GM06990 (cell line): ENCODE measurements at regions not wholly inside any gene's neighbourhood (a gene's known extent, or its start where the extent isn't known, plus 50 kb on each side); places are given as distances from the start of the nearest gene placed in this dataset.

Experiments used
- DNase-seq: peaks from one replicate; pipeline ENCODE4 v3.0.0-alpha.2; 2011; ENCODE audit not compliant: insufficient read length; ENCODE audit errors: extremely low read depth
- H3K27me3 ChIP-seq: replicated peaks from 2 replicates; pipeline ENCODE4 v1.6.0; 2011; ENCODE audit warnings: low read length; ENCODE audit not compliant: control insufficient read depth, insufficient read depth
- H3K36me3 ChIP-seq: 2 replicates; pipeline ENCODE4 v1.5.1; 2011; ENCODE audit warnings: low read length; ENCODE audit not compliant: control insufficient read depth, insufficient read depth
- H3K4me3 ChIP-seq: replicated peaks from 2 replicates; pipeline ENCODE4 v1.5.1; 2011; ENCODE audit warnings: low read depth, mild to moderate bottlenecking, control low read depth, low read length
- CTCF ChIP-seq: IDR thresholded peaks from 2 replicates; pipeline ENCODE4 v1.5.1; 2011; ENCODE audit warnings: low read length, control low read depth, mild to moderate bottlenecking, inconsistent platforms; ENCODE audit not compliant: insufficient read depth, poor library complexity, severe bottlenecking

GRCh38 chr16:64364894-64365293 is 757.0 kb downstream of the CDH11 start:
- no peaks in the 10 kb centered on the region for H3K27me3 ChIP-seq
- H3K4me3 ChIP-seq, result no peak overlapping the region
- H3K36me3 ChIP-seq, result no peaks in the 10 kb centered on the region
- DNase-seq, result no peak
- no peak for TF ChIP-seq CTCF

DNA sequence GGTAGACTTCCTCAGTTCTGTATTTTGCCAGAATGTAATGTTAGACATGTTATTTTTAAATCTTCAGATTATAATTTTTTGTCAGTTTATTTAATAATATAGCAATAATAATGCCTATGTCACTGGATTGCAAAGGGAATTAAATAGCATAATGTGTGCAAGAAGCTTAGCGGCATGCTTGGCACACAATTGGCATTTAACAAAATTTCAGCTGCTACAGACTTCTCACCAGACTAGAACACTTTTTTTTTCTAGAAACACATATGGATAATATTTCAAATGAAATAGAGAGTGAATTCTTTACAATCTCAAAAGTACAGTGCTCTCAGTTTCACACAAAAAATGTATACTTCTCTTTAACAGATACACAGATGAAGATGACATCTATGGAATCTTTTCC is 757.4 kb downstream of the CDH11 start:
- no peaks in the 10 kb centered on the region for H3K27me3 ChIP-seq
- no peaks in the 10 kb centered on the region for H3K36me3 ChIP-seq
- no peak overlapping the region for H3K4me3 ChIP-seq
- TF ChIP-seq CTCF, result no peak
- DNase-seq, result no peak

- Histone ChIP-seq H3K4me3 (no peak overlapping the region), H3K27me3 (no peaks in the 10 kb centered on the region), H3K36me3 (no peaks in the 10 kb centered on the region)
- DNase-seq, result no peak
- TF ChIP-seq CTCF, result no peak
Measured at GRCh38 chr16:64364016-64364415, 757.8 kb downstream of the CDH11 start.

GRCh38 chr16:64363039-64363438 is 758.8 kb downstream of the CDH11 start:
- H3K27me3 ChIP-seq, result no peaks in the 10 kb centered on the region
- no peak for DNase-seq
- H3K4me3 ChIP-seq, result no peak overlapping the region
- H3K36me3 ChIP-seq, result no peaks in the 10 kb centered on the region
- TF ChIP-seq CTCF, result no peak

GRCh38 chr16:64362193-64362592 is 759.7 kb downstream of the CDH11 start:
- TF ChIP-seq CTCF, result no peak
- Histone ChIP-seq H3K4me3 (no peak overlapping the region), H3K36me3 (no peaks in the 10 kb centered on the region), H3K27me3 (no peaks in the 10 kb centered on the region)
- no peak for DNase-seq

DNA sequence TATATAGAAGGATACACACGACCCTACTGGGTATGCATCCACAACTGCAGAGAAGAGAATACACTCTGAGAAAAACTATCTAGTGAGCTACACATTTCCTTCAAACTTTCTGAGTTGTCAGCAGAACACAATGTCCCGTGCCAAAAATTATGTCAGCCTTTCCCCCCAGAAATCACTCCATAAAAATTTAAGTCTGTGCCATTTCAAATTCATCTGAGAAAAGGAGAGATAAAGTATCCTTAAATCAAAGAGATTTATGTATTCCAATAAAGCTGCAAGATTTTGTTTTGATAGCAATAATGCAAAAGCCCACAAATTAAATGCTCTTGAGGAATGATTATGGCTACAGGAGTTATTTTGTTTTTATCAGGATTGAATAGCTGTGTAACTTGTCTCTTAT is 760.1 kb downstream of the CDH11 start:
- no peak for DNase-seq
- Histone ChIP-seq H3K4me3 (no peak overlapping the region), H3K27me3 (no peaks in the 10 kb centered on the region), H3K36me3 (no peaks in the 10 kb centered on the region)
- no peak for TF ChIP-seq CTCF
